Trophoblast cell (in vitro differentiated cells and primary cell): ENCODE measurements at regions not wholly inside any gene's neighbourhood (a gene's known extent, or its start where the extent isn't known, plus 50 kb on each side); places are given as distances from the start of the nearest gene placed in this dataset.
A peak's percentile ranks its signal among the peaks of the same experiment; 100 is the strongest.

ENCODE experiments used
- DNase-seq, 2 donors: peaks; one replicate each; pipeline ENCODE4 v3.0.0-alpha.2; 2016
- H2AFZ ChIP-seq: 2 replicates; pipeline ENCODE4 v1.6.1; 2013; ENCODE audit warnings: low read length, moderate library complexity, mild to moderate bottlenecking; ENCODE audit not compliant: insufficient read depth, poor library complexity
- H2AK5ac ChIP-seq: 2 replicates; pipeline ENCODE4 v1.6.1; 2013; ENCODE audit warnings: mild to moderate bottlenecking, low read length
- H2BK120ac ChIP-seq: 2 replicates; pipeline ENCODE4 v1.6.1; 2013; ENCODE audit warnings: low read length, mild to moderate bottlenecking, moderate library complexity; ENCODE audit not compliant: insufficient read depth, poor library complexity
- H2BK12ac ChIP-seq: 2 replicates; pipeline ENCODE4 v1.6.1; 2013; ENCODE audit warnings: mild to moderate bottlenecking, low read length, moderate library complexity
- H2BK5ac ChIP-seq: 2 replicates; pipeline ENCODE4 v1.6.1; 2013; ENCODE audit warnings: low read length, low read depth, moderate library complexity, mild to moderate bottlenecking; ENCODE audit not compliant: poor library complexity
- H3K14ac ChIP-seq: 2 replicates; pipeline ENCODE4 v1.6.1; 2013; ENCODE audit warnings: mild to moderate bottlenecking, low read length
- H3K18ac ChIP-seq: 2 replicates; pipeline ENCODE4 v1.6.1; 2013; ENCODE audit warnings: mild to moderate bottlenecking, low read length
- H3K23ac ChIP-seq: 2 replicates; pipeline ENCODE4 v1.6.1; 2013; ENCODE audit warnings: low read length
- H3K27ac ChIP-seq: 2 replicates; pipeline ENCODE4 v1.5.1; 2013; ENCODE audit warnings: low read depth, mild to moderate bottlenecking, inconsistent platforms, low read length, moderate library complexity
- H3K27me3 ChIP-seq: 2 replicates; pipeline ENCODE4 v1.6.1; 2013; ENCODE audit warnings: inconsistent platforms, mild to moderate bottlenecking, low read length, moderate library complexity; ENCODE audit not compliant: insufficient read depth
- H3K36me3 ChIP-seq, 2 experiments: 1 replicate in 1 of 2; 2 replicates in 1 of 2; pipeline ENCODE4 v1.6.1; 2013; ENCODE audit warnings: low read length in 2 of 2, mild to moderate bottlenecking in 2 of 2, moderate library complexity in 1 of 2; ENCODE audit not compliant: insufficient read depth in 2 of 2, control insufficient read depth in 1 of 2
- H3K4ac ChIP-seq: 2 replicates; pipeline ENCODE4 v1.6.1; 2013; ENCODE audit warnings: low read depth, mild to moderate bottlenecking, low read length, moderate library complexity
- H3K4me1 ChIP-seq, 2 experiments: 1 replicate in 1 of 2; 2 replicates in 1 of 2; pipeline ENCODE4 v1.6.1; 2013; ENCODE audit warnings: low read length in 2 of 2, mild to moderate bottlenecking in 2 of 2, moderate library complexity in 1 of 2; ENCODE audit not compliant: insufficient read depth in 2 of 2, control insufficient read depth in 1 of 2
- H3K4me2 ChIP-seq: 2 replicates; pipeline ENCODE4 v1.6.1; 2013; ENCODE audit warnings: inconsistent platforms, mild to moderate bottlenecking, low read length, moderate library complexity
- H3K4me3 ChIP-seq: 2 replicates; pipeline ENCODE4 v1.5.1; 2013; ENCODE audit warnings: mild to moderate bottlenecking, low read depth, low read length, inconsistent platforms
- H3K79me1 ChIP-seq: one replicate; pipeline ENCODE4 v1.6.1; 2013; ENCODE audit warnings: low read length
- H3K79me2 ChIP-seq: 2 replicates; pipeline ENCODE4 v1.6.1; 2013; ENCODE audit warnings: low read length, mild to moderate bottlenecking; ENCODE audit not compliant: control insufficient read depth, insufficient read depth, poor library complexity
- H3K9ac ChIP-seq: 2 replicates; pipeline ENCODE4 v1.6.1; 2013; ENCODE audit warnings: mild to moderate bottlenecking, low read length
- H3K9me3 ChIP-seq: 2 replicates; pipeline ENCODE4 v1.6.1; 2013; ENCODE audit warnings: low read depth, mild to moderate bottlenecking, control low read depth, inconsistent platforms, low read length; ENCODE audit not compliant: insufficient read depth
- H4K12ac ChIP-seq: 2 replicates; pipeline ENCODE4 v1.6.1; 2013; ENCODE audit warnings: low read depth, mild to moderate bottlenecking, low read length, moderate library complexity
- H4K8ac ChIP-seq: 2 replicates; pipeline ENCODE4 v1.6.1; 2013; ENCODE audit warnings: low read depth, mild to moderate bottlenecking, low read length, moderate library complexity
- H4K91ac ChIP-seq: one replicate; pipeline ENCODE4 v1.6.1; 2013; ENCODE audit warnings: low read depth, mild to moderate bottlenecking, low read length, moderate library complexity
- WGBS: extraction: QIAGEN DNeasy Blood & Tissue Kit; methylation state at CpG from one replicate; pipeline ENCODE4 v1.1.7; 2013; ENCODE audit warnings: missing lambda C conversion rate; ENCODE audit not compliant: insufficient read length, insufficient coverage; ENCODE audit errors: extremely low coverage; 5-methylcytosine and 5-hydroxymethylcytosine counted together

GRCh38 chr15:68518785-68519430 lies 59.9 kb upstream of the CORO2B start:
- Histone ChIP-seq H4K91ac (no peak overlapping the region), H3K9ac (peak overlapping the region; percentile 38), H3K23ac (no peak overlapping the region), H3K79me2 (no peaks in the 10 kb centered on the region), H3K4me2 (no peak overlapping the region), H2AFZ (no peak overlapping the region), H2AK5ac (no peak overlapping the region), H3K27ac (no peak overlapping the region), H3K4ac (no peak overlapping the region), H3K4me3 (no peak overlapping the region), H4K12ac (no peak overlapping the region), H3K27me3 (no peaks in the 10 kb centered on the region), H3K4me1 (no peaks in the 10 kb centered on the region), H2BK5ac (no peak overlapping the region), H4K8ac (no peak overlapping the region), H3K14ac (no peak overlapping the region), H3K9me3 (no peaks in the 10 kb centered on the region), H3K36me3 (no peaks in the 10 kb centered on the region), H3K18ac (no peak overlapping the region), H3K79me1 (no peaks in the 10 kb centered on the region), H2BK120ac (no peak overlapping the region), H2BK12ac (no peak overlapping the region)
- no peak for DNase-seq
- WGBS: no CpG with 5 or more reads among the region's 6 CpGs

- Histone ChIP-seq H2BK120ac (no peak overlapping the region), H2AK5ac (no peak overlapping the region), H3K23ac (no peak overlapping the region), H3K18ac (no peak overlapping the region), H2AFZ (no peak overlapping the region), H3K36me3 (no peaks in the 10 kb centered on the region), H3K79me1 (no peaks in the 10 kb centered on the region), H4K12ac (no peak overlapping the region), H3K27me3 (no peaks in the 10 kb centered on the region), H3K4me1 (no peaks in the 10 kb centered on the region), H3K27ac (no peak overlapping the region), H3K14ac (no peak overlapping the region), H3K4ac (no peak overlapping the region), H4K8ac (no peak overlapping the region), H3K9ac (no peak overlapping the region), H3K79me2 (no peaks in the 10 kb centered on the region), H3K4me3 (no peak overlapping the region), H2BK12ac (no peak overlapping the region), H3K9me3 (no peaks in the 10 kb centered on the region), H4K91ac (no peak overlapping the region), H2BK5ac (no peak overlapping the region), H3K4me2 (no peak overlapping the region)
- no CpG with 5 or more reads among the region's 4 CpGs for WGBS
- DNase-seq: no peak
These were observed 53.8 kb upstream of the CORO2B start for GRCh38 chr15:68524753-68525584.

- H4K12ac ChIP-seq: no peak overlapping the region
These were observed 53.0 kb upstream of the CORO2B start for GRCh38 chr15:68525815-68526214.

GRCh38 chr15:68526269-68526668 lies 52.5 kb upstream of the CORO2B start:
- Histone ChIP-seq H3K4ac (no peak overlapping the region), H3K4me3 (no peak overlapping the region), H3K23ac (no peak overlapping the region), H2BK5ac (no peak overlapping the region), H3K9me3 (peaks cover 1% of the 10 kb centered on the region), H4K8ac (no peak overlapping the region), H2BK12ac (no peak overlapping the region), H3K79me2 (no peaks in the 10 kb centered on the region), H2AFZ (no peak overlapping the region), H3K18ac (no peak overlapping the region), H3K4me1 (no peaks in the 10 kb centered on the region), H2BK120ac (no peak overlapping the region), H3K36me3 (no peaks in the 10 kb centered on the region), H4K12ac (no peak overlapping the region), H3K79me1 (no peaks in the 10 kb centered on the region), H4K91ac (no peak overlapping the region), H2AK5ac (no peak overlapping the region), H3K27me3 (no peaks in the 10 kb centered on the region), H3K14ac (no peak overlapping the region), H3K27ac (no peak overlapping the region), H3K9ac (no peak overlapping the region), H3K4me2 (no peak overlapping the region)
- no peak for DNase-seq

More at GRCh38 chr15:68525815-68526214, 53.0 kb upstream of the CORO2B start:
- Histone ChIP-seq H3K23ac (no peak overlapping the region), H2BK5ac (no peak overlapping the region), H3K27me3 (no peaks in the 10 kb centered on the region), H2AFZ (no peak overlapping the region), H3K36me3 (no peaks in the 10 kb centered on the region), H3K14ac (no peak overlapping the region), H2BK120ac (no peak overlapping the region), H3K4me1 (no peaks in the 10 kb centered on the region), H4K8ac (no peak overlapping the region), H3K79me2 (no peaks in the 10 kb centered on the region), H3K9ac (no peak overlapping the region), H3K4me3 (no peak overlapping the region), H3K18ac (no peak overlapping the region), H2BK12ac (no peak overlapping the region), H4K91ac (no peak overlapping the region), H3K4ac (no peak overlapping the region), H2AK5ac (no peak overlapping the region), H3K4me2 (no peak overlapping the region), H3K79me1 (no peaks in the 10 kb centered on the region), H3K27ac (no peak overlapping the region), H3K9me3 (no peaks in the 10 kb centered on the region)
- DNase-seq: no peak
- WGBS: no CpG with 5 or more reads among the region's 3 CpGs
